Ishikawa (cell line): ENCODE measurements at regions not wholly inside any gene's neighbourhood (a gene's known extent, or its start where the extent isn't known, plus 50 kb on each side); places are given as distances from the start of the nearest gene placed in this dataset.

Source experiments
- CEBPB ChIP-seq: IDR thresholded peaks from 2 replicates; pipeline ENCODE4 v1.6.1; 2012
- CREB1 ChIP-seq: IDR thresholded peaks from 2 replicates; pipeline ENCODE4 v1.6.1; 2012; ENCODE audit warnings: low read depth
- EGR1 ChIP-seq: IDR thresholded peaks from 2 replicates; pipeline ENCODE4 v1.6.1; 2012
- EP300 ChIP-seq: IDR thresholded peaks from 2 replicates; pipeline ENCODE4 v1.6.1; 2012; ENCODE audit warnings: borderline replicate concordance
- FOXM1 ChIP-seq: IDR thresholded peaks from 2 replicates; pipeline ENCODE4 v1.6.1; 2012; ENCODE audit warnings: low read depth, borderline replicate concordance
- NFIC ChIP-seq: IDR thresholded peaks from 2 replicates; pipeline ENCODE4 v1.6.1; 2012
- RAD21 ChIP-seq: IDR thresholded peaks from 2 replicates; pipeline ENCODE4 v1.6.1; 2012; ENCODE audit warnings: low read depth
- TAF1 ChIP-seq: IDR thresholded peaks from 2 replicates; pipeline ENCODE4 v1.6.1; 2012; ENCODE audit warnings: low read depth, mild to moderate bottlenecking
- TCF12 ChIP-seq: IDR thresholded peaks from 2 replicates; pipeline ENCODE4 v1.6.1; 2012; ENCODE audit warnings: low read depth
- TEAD4 ChIP-seq: IDR thresholded peaks from 2 replicates; pipeline ENCODE4 v1.6.1; 2012
- YY1 ChIP-seq: IDR thresholded peaks from 2 replicates; pipeline ENCODE4 v1.6.1; 2012; ENCODE audit warnings: low read depth
- ZBTB7A ChIP-seq: IDR thresholded peaks from 2 replicates; pipeline ENCODE4 v1.6.1; 2012; ENCODE audit warnings: low read depth
- TF ChIP-seq, protein P1 (sequence below): IDR thresholded peaks from 2 replicates; pipeline ENCODE4 v1.6.1; 2012
- TF ChIP-seq, protein P2 (sequence below): IDR thresholded peaks from 2 replicates; pipeline ENCODE4 v1.6.1; 2012
- TF ChIP-seq, protein P3 (sequence below): IDR thresholded peaks from 2 replicates; pipeline ENCODE4 v1.6.1; 2012; ENCODE audit warnings: low read depth, mild to moderate bottlenecking

GRCh38 chr10:42980553-42981357 lies 96.1 kb upstream of the RET start:
- no peak for TF ChIP-seq YY1

GRCh38 chr10:42981358-42982236 lies 95.3 kb upstream of the RET start:
- no peak for TF ChIP-seq CREB1
- no peak for TF ChIP-seq TEAD4
- TF ChIP-seq CEBPB: no peak
- no peak for TF ChIP-seq TAF1
- TF ChIP-seq, protein P1, sequence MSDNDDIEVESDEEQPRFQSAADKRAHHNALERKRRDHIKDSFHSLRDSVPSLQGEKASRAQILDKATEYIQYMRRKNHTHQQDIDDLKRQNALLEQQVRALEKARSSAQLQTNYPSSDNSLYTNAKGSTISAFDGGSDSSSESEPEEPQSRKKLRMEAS: no peak
- TF ChIP-seq YY1: no peak
- TF ChIP-seq, protein P2, sequence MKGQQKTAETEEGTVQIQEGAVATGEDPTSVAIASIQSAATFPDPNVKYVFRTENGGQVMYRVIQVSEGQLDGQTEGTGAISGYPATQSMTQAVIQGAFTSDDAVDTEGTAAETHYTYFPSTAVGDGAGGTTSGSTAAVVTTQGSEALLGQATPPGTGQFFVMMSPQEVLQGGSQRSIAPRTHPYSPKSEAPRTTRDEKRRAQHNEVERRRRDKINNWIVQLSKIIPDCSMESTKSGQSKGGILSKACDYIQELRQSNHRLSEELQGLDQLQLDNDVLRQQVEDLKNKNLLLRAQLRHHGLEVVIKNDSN: no peak
- TF ChIP-seq TCF12: no peak
- TF ChIP-seq EP300: no peak
- no peak for TF ChIP-seq NFIC
- TF ChIP-seq EGR1: no peak
- TF ChIP-seq, protein P3, sequence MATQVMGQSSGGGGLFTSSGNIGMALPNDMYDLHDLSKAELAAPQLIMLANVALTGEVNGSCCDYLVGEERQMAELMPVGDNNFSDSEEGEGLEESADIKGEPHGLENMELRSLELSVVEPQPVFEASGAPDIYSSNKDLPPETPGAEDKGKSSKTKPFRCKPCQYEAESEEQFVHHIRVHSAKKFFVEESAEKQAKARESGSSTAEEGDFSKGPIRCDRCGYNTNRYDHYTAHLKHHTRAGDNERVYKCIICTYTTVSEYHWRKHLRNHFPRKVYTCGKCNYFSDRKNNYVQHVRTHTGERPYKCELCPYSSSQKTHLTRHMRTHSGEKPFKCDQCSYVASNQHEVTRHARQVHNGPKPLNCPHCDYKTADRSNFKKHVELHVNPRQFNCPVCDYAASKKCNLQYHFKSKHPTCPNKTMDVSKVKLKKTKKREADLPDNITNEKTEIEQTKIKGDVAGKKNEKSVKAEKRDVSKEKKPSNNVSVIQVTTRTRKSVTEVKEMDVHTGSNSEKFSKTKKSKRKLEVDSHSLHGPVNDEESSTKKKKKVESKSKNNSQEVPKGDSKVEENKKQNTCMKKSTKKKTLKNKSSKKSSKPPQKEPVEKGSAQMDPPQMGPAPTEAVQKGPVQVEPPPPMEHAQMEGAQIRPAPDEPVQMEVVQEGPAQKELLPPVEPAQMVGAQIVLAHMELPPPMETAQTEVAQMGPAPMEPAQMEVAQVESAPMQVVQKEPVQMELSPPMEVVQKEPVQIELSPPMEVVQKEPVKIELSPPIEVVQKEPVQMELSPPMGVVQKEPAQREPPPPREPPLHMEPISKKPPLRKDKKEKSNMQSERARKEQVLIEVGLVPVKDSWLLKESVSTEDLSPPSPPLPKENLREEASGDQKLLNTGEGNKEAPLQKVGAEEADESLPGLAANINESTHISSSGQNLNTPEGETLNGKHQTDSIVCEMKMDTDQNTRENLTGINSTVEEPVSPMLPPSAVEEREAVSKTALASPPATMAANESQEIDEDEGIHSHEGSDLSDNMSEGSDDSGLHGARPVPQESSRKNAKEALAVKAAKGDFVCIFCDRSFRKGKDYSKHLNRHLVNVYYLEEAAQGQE: no peak
- no peak for TF ChIP-seq FOXM1
- TF ChIP-seq ZBTB7A: no peak
- TF ChIP-seq RAD21: no peak

GRCh38 chr10:42982891-42983506 lies 93.9 kb upstream of the RET start:
- TF ChIP-seq CREB1: no peak
- TF ChIP-seq CEBPB: no peak
- no peak for TF ChIP-seq RAD21
- TF ChIP-seq, protein P3: no peak
- TF ChIP-seq EP300: no peak
- TF ChIP-seq YY1: no peak
- TF ChIP-seq TCF12: no peak
- no peak for TF ChIP-seq EGR1
- TF ChIP-seq, protein P1: no peak
- no peak for TF ChIP-seq ZBTB7A
- TF ChIP-seq NFIC: no peak
- no peak for TF ChIP-seq FOXM1
- TF ChIP-seq, protein P2: no peak
- TF ChIP-seq TEAD4: no peak
- TF ChIP-seq TAF1: no peak

- TF ChIP-seq FOXM1 (no peak), YY1 (no peak), CREB1 (no peak), NFIC (no peak), TCF12 (no peak), EGR1 (no peak), TEAD4 (no peak), ZBTB7A (no peak), TAF1 (no peak), CEBPB (no peak), RAD21 (no peak), EP300 (no peak)
- TF ChIP-seq, protein P3: no peak
- TF ChIP-seq, protein P1: no peak
- TF ChIP-seq, protein P2: no peak
Observed at GRCh38 chr10:42983591-42983990, 93.3 kb upstream of the RET start.
